Tibial nerve (tissue), 4 donors: ENCODE measurements at regions not wholly inside any gene's neighbourhood (a gene's known extent, or its start where the extent isn't known, plus 50 kb on each side); places are given as distances from the start of the nearest gene placed in this dataset.

Source experiments
- DNase-seq, 2 donors: peaks; one replicate each; pipeline ENCODE4 v3.0.0-alpha.2; 2019; ENCODE audit warnings: low spot score in 2 of 2
- H3K27ac ChIP-seq, 4 donors: fragments of 200-600 bp; sonication (generic) in 3 of 4; one replicate each; pipeline ENCODE4 v1.5.1; 2017 to 2019; ENCODE audit warnings: mild to moderate bottlenecking in 1 of 4
- H3K27me3 ChIP-seq, 2 donors: fragments of 200-600 bp; sonication (generic) in 1 of 2; one replicate each; pipeline versions ENCODE4 v1.5.1 to v1.6.0; 2017 to 2019
- H3K36me3 ChIP-seq, 3 donors: fragments of 200-600 bp; sonication (generic); one replicate each; pipeline ENCODE4 v1.5.1; 2018 to 2019
- H3K4me1 ChIP-seq, 4 donors: fragments of 200-600 bp; sonication (generic) in 3 of 4; one replicate each; pipeline ENCODE4 v1.5.1; 2017 to 2019
- H3K4me3 ChIP-seq, 4 donors: fragments of 200-600 bp; sonication (generic) in 3 of 4; one replicate each; pipeline ENCODE4 v1.5.1; 2017 to 2019; ENCODE audit warnings: mild to moderate bottlenecking in 1 of 4, moderate library complexity in 1 of 4
- H3K9me3 ChIP-seq, 4 donors: fragments of 200-600 bp; sonication (generic) in 3 of 4; one replicate each; pipeline ENCODE4 v1.5.1; 2017 to 2019
- CTCF ChIP-seq, 5 experiments: fragments of 200-600 bp in 3 of 5; fragments of 450-650 bp in 2 of 5; sonication (generic) in 3 of 5; IDR thresholded peaks; one replicate each; pipeline ENCODE4 v1.5.1; 2016 to 2019; ENCODE audit warnings: antibody characterized with exemption in 5 of 5, mild to moderate bottlenecking in 3 of 5, moderate library complexity in 2 of 5
- EP300 ChIP-seq, 2 donors: sonication (generic); formaldehyde crosslinking; IDR thresholded peaks; one replicate each; pipeline ENCODE4 v1.6.1; 2017; ENCODE audit warnings: antibody characterized with exemption in 2 of 2, mild to moderate bottlenecking in 1 of 2
- POLR2A ChIP-seq, 2 donors: fragments of 450-650 bp; IDR thresholded peaks; one replicate each; pipeline ENCODE4 v1.6.1; 2017; ENCODE audit warnings: antibody characterized with exemption in 2 of 2, mild to moderate bottlenecking in 2 of 2, moderate library complexity in 2 of 2
- WGBS, 2 donors: methylation state at CpG; one replicate each; pipeline ENCODE4 v1.1.5; 2018; 5-methylcytosine and 5-hydroxymethylcytosine counted together

DNA sequence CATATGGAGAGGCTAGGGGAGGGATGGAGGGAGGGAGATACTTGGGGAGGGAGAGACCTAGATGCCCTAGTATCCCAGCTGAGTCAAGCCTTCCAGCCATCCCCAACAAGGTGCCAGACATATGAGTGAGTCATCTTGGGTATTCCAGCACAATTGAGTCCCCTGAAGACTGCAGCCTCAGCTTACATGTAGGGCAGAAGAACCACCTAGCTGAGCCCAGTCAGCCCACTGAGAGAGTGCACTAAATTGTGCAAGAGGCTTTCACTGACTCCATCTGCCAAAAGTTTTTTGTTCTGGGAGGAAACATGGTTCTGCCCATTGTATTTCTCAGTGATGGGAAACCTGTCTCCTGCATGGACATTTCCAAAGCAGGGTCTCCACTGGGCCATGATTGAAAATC is 76.4 kb downstream of the FOXD2 start:
- no peak overlapping the region for H3K4me3 ChIP-seq
- TF ChIP-seq EP300 (IDR thresholded peaks at IDR 0.05) (no peak), POLR2A (IDR thresholded peaks at IDR 0.05) (no peak), CTCF (IDR thresholded peaks at IDR 0.05) (no peak)
- peaks cover 0 to 3% (median 0%) of the 10 kb centered on the region in 4 donors for H3K4me1 ChIP-seq
- peaks cover 0 to 8% of the 10 kb centered on the region in 2 donors for H3K27me3 ChIP-seq
- H3K9me3 ChIP-seq: peaks cover 0 to 13% (median 3%) of the 10 kb centered on the region in 4 donors
- H3K27ac ChIP-seq: no peak overlapping the region
- DNase-seq: no peak
- H3K36me3 ChIP-seq: no peaks in the 10 kb centered on the region

DNA sequence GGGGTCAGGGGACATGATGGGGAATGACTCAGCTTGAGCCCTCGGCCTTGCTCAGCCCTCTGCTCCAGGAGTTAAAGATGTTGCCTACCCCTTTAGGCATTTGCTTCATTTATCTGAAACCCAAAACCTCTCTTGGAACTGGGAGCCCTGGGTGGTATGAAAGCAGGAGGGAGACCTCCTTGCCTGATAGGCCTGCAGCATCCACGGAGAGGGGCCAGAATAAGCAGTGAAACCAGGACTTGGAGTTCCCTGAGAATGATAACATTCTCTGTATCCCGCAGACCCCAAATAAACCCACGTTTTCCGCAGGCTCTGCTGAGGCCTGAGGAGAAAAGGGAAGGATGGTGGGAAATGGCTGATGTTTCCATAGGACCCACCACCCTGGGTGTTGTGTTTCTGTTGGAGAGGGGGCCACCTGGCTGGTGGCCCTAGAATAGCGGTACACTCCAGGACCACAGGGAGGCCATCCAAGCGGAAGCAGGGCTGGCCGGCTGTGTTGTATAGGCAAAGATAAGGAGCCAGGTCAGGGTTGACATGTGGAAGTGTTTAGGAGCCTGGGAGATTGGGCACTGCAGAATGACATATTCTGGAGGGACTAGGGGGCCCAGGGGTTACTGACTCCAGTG is 77.4 kb downstream of the FOXD2 start:
- Histone ChIP-seq H3K27me3 (no peaks in the 10 kb centered on the region), H3K4me1 (no peaks in the 10 kb centered on the region), H3K27ac (no peak overlapping the region), H3K36me3 (no peaks in the 10 kb centered on the region), H3K4me3 (no peak overlapping the region), H3K9me3 (peaks cover 0 to 13% (median 3%) of the 10 kb centered on the region in 4 donors)
- TF ChIP-seq CTCF (IDR thresholded peaks at IDR 0.05): no peak
- no peak for TF ChIP-seq EP300 (IDR thresholded peaks at IDR 0.05)
- no peak for TF ChIP-seq POLR2A (IDR thresholded peaks at IDR 0.05)
- 70 to 72% methylated on average over 8 of the region's 8 CpGs for WGBS, 2 donors
- DNase-seq: no peak

GRCh38 chr1:47517946-47518345 is 80.1 kb downstream of the FOXD2 start:
- Histone ChIP-seq H3K27ac (no peak overlapping the region), H3K36me3 (no peaks in the 10 kb centered on the region), H3K4me3 (no peak overlapping the region), H3K9me3 (peaks cover 0 to 13% (median 3%) of the 10 kb centered on the region in 4 donors), H3K4me1 (peaks cover 0 to 16% (median 0%) of the 10 kb centered on the region in 4 donors), H3K27me3 (no peaks in the 10 kb centered on the region)
- 91 to 95% methylated on average over 2 of the region's 2 CpGs for WGBS, 2 donors
- no peak for DNase-seq
- no peak for TF ChIP-seq EP300 (IDR thresholded peaks at IDR 0.05)

GRCh38 chr1:47519491-47519890 is 81.6 kb downstream of the FOXD2 start:
- H3K4me1 ChIP-seq: peaks cover 0 to 16% (median 0%) of the 10 kb centered on the region in 4 donors
- WGBS, 2 donors: 84 to 89% methylated on average over 4 of the region's 4 CpGs

DNA sequence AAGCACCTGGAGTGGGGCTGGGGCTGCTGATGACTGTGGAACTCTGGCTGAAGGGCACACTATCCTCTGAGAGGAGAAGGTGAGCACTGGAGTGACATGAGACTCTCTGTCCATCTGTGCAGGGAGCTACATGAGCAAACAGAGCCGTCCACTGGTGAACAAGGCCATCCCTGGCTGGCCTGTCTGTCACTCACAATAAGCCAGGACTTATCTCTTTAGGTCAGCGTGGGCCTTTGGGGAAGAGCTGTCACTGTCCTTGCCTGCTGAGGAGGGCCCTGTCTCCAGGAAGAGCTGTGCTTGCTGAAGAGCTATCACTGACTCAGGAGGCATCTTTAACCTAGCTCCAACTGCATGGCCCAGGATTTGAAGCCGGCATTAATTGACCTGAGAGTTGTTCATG is 82.1 kb downstream of the FOXD2 start:
- H3K36me3 ChIP-seq: no peaks in the 10 kb centered on the region
- H3K9me3 ChIP-seq: no peaks in the 10 kb centered on the region
- TF ChIP-seq POLR2A (IDR thresholded peaks at IDR 0.05) (no peak), EP300 (IDR thresholded peaks at IDR 0.05) (no peak), CTCF (IDR thresholded peaks at IDR 0.05) (no peak)
- no peak for DNase-seq
- H3K4me3 ChIP-seq: no peak overlapping the region
- WGBS, 2 donors: 92 to 94% methylated on average over 3 of the region's 3 CpGs
- no peak overlapping the region for H3K27ac ChIP-seq
- H3K27me3 ChIP-seq: no peaks in the 10 kb centered on the region
- H3K4me1 ChIP-seq: peaks cover 0 to 16% (median 0%) of the 10 kb centered on the region in 4 donors

More at GRCh38 chr1:47519491-47519890, 81.6 kb downstream of the FOXD2 start:
- H3K27ac ChIP-seq: no peak overlapping the region
- peaks cover 0 to 2% (median 0%) of the 10 kb centered on the region in 4 donors for H3K9me3 ChIP-seq
- TF ChIP-seq EP300 (IDR thresholded peaks at IDR 0.05) (no peak), CTCF (IDR thresholded peaks at IDR 0.05) (no peak), POLR2A (IDR thresholded peaks at IDR 0.05) (no peak)
- no peaks in the 10 kb centered on the region for H3K27me3 ChIP-seq
- no peak overlapping the region for H3K4me3 ChIP-seq
- no peak for DNase-seq
- no peaks in the 10 kb centered on the region for H3K36me3 ChIP-seq
